Left cardiac atrium (tissue), 4 donors: ENCODE measurements at regions not wholly inside any gene's neighbourhood (a gene's known extent, or its start where the extent isn't known, plus 50 kb on each side); places are given as distances from the start of the nearest gene placed in this dataset.
A peak's percentile ranks its signal among the peaks of the same experiment; 100 is the strongest.
"Not testable (repeated sequence)": the region's sequence is repeated elsewhere in the genome, so short reads cannot be mapped to it uniquely, and the experiment has no call there.

ENCODE experiments used
- ATAC-seq, 2 donors: fragments of 200-7000 bp; cut with Tn5 transposase; one replicate each; pipeline ENCODE4 v1.9.1; 2020; ENCODE audit warnings: mild to moderate bottlenecking in 2 of 2, moderate library complexity in 2 of 2
- DNase-seq: peaks from one replicate; pipeline ENCODE4 v3.0.0-alpha.2; 2020
- intact Hi-C, 2 donors: fragments of 100-400 bp; cut with DNase I; formaldehyde crosslinking; loops; one replicate each; pipeline versions ENCODE4 v1.14.1 to v1.15.1; 2022 to 2023
- donor health status: DM: no; HTN: yes; CAD: no.
- donor health status: DM: no; HTN: yes; CAD: no; lungs with severe emphysema.
- donor health status: DM: yes; HTN: yes; CAD: no.
- donor health status: Dilated cardiomyopathy.

DNA sequence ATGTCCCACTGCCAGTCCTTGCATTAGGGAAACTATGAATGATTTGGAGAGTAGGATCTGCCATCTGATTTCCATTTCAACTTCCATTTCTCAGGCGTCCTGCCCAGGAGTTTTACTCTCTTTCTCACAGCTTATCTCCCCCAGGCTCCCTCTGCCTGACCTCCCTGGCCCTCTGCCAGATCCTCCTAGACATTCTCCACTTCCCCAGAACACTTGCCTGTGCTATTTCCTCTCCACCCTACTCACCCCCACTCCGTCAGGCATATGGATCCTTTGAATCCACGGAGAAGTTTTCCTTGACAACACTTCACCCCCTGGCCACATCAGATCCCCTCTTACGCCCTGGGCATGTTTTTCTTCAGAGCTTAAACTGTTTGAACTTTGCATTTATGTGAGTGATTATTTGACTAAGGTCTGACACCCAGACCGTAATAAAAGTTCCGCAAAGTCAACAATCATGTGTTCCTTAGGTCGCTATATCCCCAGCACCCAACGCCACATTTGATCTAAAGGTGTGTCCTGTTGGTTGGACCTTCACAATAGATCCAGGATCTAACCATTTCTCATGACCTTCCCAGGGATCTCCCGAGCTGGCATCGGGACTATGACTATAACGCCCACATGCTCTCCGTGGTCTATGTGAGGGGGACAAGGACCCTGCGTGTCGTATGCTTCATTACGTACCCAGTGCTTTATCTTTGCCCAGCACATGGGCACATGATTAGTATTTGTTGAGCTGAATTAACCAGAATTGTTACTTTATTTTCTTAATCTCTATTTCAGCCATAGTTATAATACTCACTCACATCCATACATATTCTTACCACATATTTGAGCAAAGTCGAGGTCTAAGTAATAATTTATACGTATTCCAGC, 255.8 kb upstream of the FOXN3 start:
- intact Hi-C loops: no loop called here
- ATAC-seq: peak in 1 of 2 donors; percentile 56
- DNase-seq: peak; percentile 45

- peak; percentile 21 for DNase-seq
- ATAC-seq: peak; percentile 41 to 48
- intact Hi-C loops: no loop called here
Measured at GRCh38 chr14:89669193-89669592, 252.2 kb upstream of the FOXN3 start.

DNA sequence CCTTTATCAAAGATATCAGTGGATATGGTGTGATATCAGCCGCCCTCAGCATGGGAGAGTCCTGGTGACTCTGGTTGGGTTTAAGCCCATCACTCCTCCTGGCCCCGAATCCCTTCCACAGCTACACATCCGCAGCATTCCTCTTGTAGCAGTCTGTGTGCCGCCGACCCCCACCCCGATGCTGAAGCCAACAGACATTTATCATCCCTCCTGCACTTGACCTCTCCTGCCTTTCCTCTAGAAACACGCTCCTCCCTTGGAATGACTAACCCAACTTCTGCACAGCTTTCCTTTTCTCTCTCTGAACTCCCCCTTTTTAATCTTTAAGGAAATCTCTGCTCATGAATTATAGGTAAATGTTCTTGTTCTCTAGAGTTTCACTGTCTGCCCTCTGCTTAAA, 250.9 kb upstream of the FOXN3 start:
- ATAC-seq (peak in 1 of 2 donors; percentile 70), DNase-seq (no peak)
- intact Hi-C loops: no loop called here

- intact Hi-C loops, ATAC-seq, DNase-seq: not testable (repeated sequence)
Measured at GRCh38 chr14:89665300-89666081, 248.5 kb upstream of the FOXN3 start.

DNA sequence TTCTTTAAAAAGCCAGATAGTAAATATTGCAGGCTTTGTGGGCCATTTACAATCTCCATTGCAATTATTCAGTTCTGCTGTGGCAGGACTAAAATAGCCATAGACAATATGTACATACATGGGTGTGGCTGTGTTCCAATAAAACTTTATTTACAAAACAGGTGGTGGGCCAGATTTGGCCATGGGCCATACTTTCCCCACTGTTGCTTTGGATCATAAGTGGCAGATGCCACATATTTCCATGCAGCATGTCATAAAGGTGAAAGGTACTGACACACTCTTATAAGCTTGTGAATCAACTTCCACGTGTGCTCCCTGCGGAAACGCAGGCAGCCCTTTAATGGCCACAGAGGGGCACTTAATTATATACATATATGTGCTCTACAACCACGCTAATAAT, 244.4 kb upstream of the FOXN3 start:
- DNase-seq: no peak
- intact Hi-C loops: no loop called here
- no peak for ATAC-seq

- intact Hi-C loops, DNase-seq, ATAC-seq: not testable (repeated sequence)
Measured at GRCh38 chr14:89660625-89661233, 243.7 kb upstream of the FOXN3 start.

- ATAC-seq (peak; percentile 94 to 95), DNase-seq (peak; percentile 22)
- intact Hi-C loops: no loop called here
Measured at GRCh38 chr14:89660166-89660565, 243.1 kb upstream of the FOXN3 start.

- intact Hi-C loops: no loop called here
- DNase-seq (no peak), ATAC-seq (peak; percentile 12 to 62)
Measured at GRCh38 chr14:89658977-89659670, 242.1 kb upstream of the FOXN3 start.

DNA sequence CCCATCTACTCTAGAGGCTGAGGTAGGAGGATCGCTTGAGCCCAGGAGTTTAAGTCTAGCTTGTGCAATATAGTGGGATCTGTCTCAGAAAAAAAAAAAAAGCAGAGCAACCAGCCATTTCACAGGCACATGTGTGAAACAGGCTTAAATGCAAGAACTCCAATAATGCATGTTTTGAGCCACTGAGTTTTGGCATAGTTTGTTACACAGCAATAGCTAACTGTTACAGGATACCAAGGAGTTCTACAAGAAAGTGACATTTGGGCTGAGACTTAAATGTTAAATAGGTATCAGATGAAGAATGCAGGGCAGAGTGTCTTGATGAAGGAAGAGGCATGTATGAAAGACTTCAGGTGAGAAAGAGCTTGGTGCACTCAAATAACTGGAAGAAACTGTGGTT, 240.0 kb upstream of the FOXN3 start:
- ATAC-seq (no peak), DNase-seq (no peak)
- intact Hi-C loops: no loop called here

GRCh38 chr14:89654998-89655397, 238.0 kb upstream of the FOXN3 start:
- DNase-seq (no peak), ATAC-seq (no peak)
- intact Hi-C loops: no loop called here

GRCh38 chr14:89652352-89652751, 235.3 kb upstream of the FOXN3 start:
- ATAC-seq: no peak
- DNase-seq: no peak
- intact Hi-C loops: no loop called here

- ATAC-seq (no peak), DNase-seq (no peak)
- intact Hi-C loops: no loop called here
Measured at GRCh38 chr14:89651805-89652204, 234.8 kb upstream of the FOXN3 start.

DNA sequence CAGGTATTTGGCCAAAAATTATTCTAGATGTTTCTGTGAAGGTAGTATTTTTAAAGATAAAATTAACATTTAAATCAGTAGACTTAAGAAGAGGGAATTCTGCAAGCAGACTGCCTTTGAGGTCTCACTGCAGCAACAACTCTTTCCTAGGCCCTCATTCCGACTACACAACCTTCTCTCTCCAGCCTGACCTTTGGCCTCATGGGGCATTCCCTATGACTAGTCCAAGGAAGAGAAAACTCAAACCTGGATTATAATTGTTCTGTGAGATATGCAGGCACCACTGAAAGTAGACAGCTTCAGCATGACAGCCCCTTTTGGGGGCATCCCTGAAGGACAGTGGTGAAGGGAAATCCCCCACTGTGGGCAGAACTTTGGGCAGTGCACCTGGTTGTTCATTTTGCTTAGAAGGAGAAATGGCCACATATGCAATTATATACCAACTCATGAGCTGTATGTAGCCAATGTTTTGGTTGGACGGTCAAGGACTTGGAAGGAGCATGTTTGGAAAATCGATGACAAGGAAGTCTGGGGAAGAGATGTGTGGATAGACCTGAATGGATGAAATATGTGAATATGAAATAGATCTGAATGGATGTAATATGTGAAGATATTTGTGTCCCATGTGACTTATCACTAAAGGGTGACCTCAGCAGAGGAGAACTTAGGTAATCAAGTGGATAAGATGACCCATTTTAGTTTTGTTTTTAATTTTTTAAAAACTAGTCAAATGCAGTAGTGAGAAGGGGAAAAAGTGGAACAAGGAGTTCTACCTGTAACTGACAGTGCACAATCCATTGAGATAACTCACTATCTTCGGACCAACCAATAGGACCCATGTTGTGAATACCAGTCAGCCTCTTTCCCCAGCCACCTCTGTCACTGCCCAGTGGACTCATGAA, 233.3 kb upstream of the FOXN3 start:
- intact Hi-C loops: no loop called here
- ATAC-seq: no peak
- no peak for DNase-seq

DNA sequence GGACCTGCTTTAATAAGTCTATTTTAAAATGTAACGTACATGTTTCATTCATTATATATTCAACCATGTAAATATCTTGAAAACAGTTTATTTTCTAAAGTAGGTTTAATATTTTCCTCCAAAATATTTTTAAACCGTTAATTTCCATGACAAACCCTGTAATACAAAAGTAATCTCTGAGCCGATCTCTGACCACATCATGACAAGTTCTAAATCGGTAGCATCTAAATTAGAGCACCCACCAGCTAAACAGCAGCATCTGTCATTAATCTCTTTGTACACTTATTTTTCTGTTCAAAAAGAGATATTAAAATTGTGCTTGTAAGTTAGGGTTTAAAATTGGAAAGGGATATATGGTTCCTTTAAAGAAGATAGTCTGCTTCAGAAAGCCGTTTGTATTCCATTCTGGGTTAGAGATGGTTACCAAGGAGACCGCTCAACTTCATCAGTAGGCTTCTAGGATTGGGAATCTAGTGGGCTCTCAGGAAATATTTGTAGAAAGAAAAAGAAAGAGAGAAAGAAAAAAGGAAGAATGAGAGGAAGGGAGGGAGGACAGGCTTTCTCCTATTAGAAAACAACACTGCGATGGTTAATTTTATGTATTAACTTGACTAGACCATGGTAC, 232.5 kb upstream of the FOXN3 start:
- no peak for DNase-seq
- intact Hi-C loops: no loop called here
- no peak for ATAC-seq

GRCh38 chr14:89648924-89649323, 231.9 kb upstream of the FOXN3 start:
- intact Hi-C loops: no loop called here
- DNase-seq (no peak), ATAC-seq (no peak)

- no peak for DNase-seq
- intact Hi-C loops: no loop called here
- ATAC-seq: no peak
Measured at GRCh38 chr14:89648510-89648909, 231.5 kb upstream of the FOXN3 start.

- intact Hi-C loops: no loop called here
- DNase-seq (no peak), ATAC-seq (no peak)
Measured at GRCh38 chr14:89646971-89647370, 229.9 kb upstream of the FOXN3 start.

DNA sequence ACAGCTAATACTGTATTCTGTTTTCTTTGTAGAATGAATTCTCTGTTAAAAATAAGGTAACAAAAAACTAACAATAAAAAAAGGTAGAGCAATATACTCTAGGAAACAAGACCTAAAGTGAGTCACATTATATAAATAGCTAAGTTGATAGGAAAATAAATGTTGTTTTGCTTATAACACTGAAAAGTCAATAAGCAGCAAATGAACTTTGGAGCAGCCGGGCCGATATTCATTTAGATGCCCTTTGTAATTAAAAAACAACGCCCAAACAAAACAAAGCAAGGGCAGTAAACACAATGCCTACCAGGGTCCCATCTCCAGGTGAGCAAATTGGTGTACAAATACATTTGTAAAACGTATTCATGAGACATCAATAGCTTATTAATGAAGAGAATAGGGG, 227.6 kb upstream of the FOXN3 start:
- ATAC-seq (no peak), DNase-seq (no peak)
- intact Hi-C loops: no loop called here
